Thymus (tissue), 11 donors: ENCODE measurements at regions not wholly inside any gene's neighbourhood (a gene's known extent, or its start where the extent isn't known, plus 50 kb on each side); places are given as distances from the start of the nearest gene placed in this dataset.

Source experiments
- DNase-seq, 9 donors: peaks; one replicate each; pipeline ENCODE4 v3.0.0-alpha.2; 2013; ENCODE audit warnings: low spot score in 9 of 9, low read depth in 6 of 9, missing footprints in 1 of 9
- H3K27ac ChIP-seq, 2 donors: one replicate each; pipeline ENCODE4 v1.5.1; 2013; ENCODE audit warnings: control low read depth in 1 of 2, low read depth in 1 of 2, low read length in 1 of 2, mild to moderate bottlenecking in 1 of 2, moderate library complexity in 1 of 2
- H3K27me3 ChIP-seq, 2 donors: one replicate each; pipeline ENCODE4 v1.5.1; 2013; ENCODE audit warnings: low read length in 1 of 2; ENCODE audit not compliant: control insufficient read depth in 2 of 2, insufficient read depth in 1 of 2
- H3K36me3 ChIP-seq, 2 donors: one replicate each; pipeline ENCODE4 v1.5.1; 2013; ENCODE audit warnings: low read length in 1 of 2, mild to moderate bottlenecking in 1 of 2, moderate library complexity in 1 of 2; ENCODE audit not compliant: control insufficient read depth in 2 of 2, insufficient read depth in 2 of 2
- H3K4me1 ChIP-seq, 2 donors: one replicate each; pipeline ENCODE4 v1.5.1; 2013; ENCODE audit warnings: low read length in 2 of 2; ENCODE audit not compliant: control insufficient read depth in 2 of 2, insufficient read depth in 2 of 2
- H3K4me3 ChIP-seq, 2 donors: one replicate each; pipeline ENCODE4 v1.5.1; 2013; ENCODE audit warnings: low read length in 2 of 2, control low read depth in 1 of 2, mild to moderate bottlenecking in 1 of 2
- H3K9me3 ChIP-seq, 2 donors: one replicate each; pipeline ENCODE4 v1.5.1; 2013; ENCODE audit warnings: low read length in 1 of 2, mild to moderate bottlenecking in 1 of 2; ENCODE audit not compliant: control insufficient read depth in 2 of 2, insufficient read depth in 1 of 2
- WGBS: extraction: QIAGEN DNeasy Blood & Tissue Kit; methylation state at CpG from one replicate; pipeline ENCODE4 v1.1.7; 2013; 5-methylcytosine and 5-hydroxymethylcytosine counted together
- donor health status: healthy.

DNA sequence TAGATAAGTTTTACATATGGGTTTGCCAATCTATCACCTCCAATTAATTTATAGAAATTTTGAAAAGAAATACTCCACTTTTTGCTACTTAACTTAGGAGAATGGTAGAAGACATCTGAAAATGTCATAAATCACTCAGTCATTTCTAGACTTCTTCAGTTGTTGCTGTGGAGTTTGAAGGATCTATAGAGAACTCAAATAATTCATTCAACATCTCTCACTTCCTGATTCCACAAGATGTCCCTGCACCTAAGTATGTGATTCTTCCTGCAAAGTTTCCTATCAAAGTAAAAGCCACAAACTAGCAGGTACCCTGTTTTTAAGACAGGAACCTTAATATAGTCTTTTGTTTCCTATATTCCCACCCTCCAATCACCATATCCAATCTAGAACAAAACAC, 297.1 kb upstream of the ATP10B start:
- Histone ChIP-seq H3K27me3 (no peaks in the 10 kb centered on the region), H3K4me3 (no peak overlapping the region), H3K27ac (no peak overlapping the region), H3K4me1 (no peaks in the 10 kb centered on the region), H3K36me3 (no peaks in the 10 kb centered on the region), H3K9me3 (no peaks in the 10 kb centered on the region)
- no peak for DNase-seq

DNA sequence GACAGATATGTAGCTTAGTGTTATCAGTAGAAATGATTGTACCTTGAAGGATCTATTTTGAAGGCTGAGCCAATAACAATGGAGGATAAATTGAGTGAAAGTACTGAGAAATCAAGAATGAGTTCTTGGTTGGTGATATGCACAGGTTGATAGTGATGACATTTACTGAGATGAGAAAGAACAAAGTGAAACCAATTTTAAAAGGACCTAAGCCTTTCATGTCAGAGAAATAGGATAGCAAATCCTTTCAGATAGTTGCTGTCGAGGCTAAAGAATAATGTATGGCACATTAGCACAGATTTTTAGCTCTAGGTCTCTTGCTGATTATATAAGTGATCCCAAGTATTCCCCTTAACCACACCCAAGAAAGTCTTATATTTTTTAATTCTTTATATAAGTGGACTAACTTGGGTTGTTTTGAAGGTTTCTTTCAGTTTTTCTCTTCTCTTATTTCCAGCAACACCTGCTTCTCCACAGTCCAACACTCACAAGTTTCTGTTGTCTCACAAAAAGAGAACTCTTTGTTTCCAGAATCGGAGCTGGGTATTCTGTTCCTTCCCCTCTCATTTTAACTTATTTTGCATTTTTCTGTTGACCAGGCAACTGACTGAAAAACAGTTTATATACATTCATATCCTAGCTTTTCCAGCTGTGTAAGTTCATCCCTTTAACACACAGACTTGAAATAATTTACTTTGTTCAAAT, 286.9 kb upstream of the ATP10B start:
- H3K4me1 ChIP-seq, result no peaks in the 10 kb centered on the region
- no peak for DNase-seq
- 77% methylated on average over 2 of the region's 2 CpGs for WGBS

DNA sequence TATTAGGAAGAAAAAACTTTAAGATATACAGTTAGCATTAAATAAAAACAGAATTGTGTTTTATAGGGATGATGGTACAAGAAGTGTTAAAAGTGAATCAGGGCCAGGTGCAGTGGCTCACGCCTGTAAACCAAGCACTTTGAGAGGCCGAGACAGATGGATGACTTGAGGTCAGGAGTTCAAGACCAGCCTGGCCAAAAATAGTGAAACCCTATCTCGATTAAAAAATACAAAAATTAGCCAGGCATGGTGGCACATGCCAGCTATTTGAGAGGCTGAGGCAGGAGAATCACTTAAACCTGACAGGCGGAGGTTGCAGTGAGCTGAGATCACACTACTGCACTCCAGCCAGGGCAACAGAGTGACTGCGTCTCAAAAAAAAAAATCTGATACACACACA, 282.9 kb upstream of the ATP10B start:
- WGBS, result 84% methylated on average over 5 of the region's 5 CpGs
- no peak for DNase-seq

More for the DNA sequence above, 286.9 kb upstream of the ATP10B start:
- no peak overlapping the region for H3K27ac ChIP-seq
- no peaks in the 10 kb centered on the region for H3K36me3 ChIP-seq
- no peaks in the 10 kb centered on the region for H3K27me3 ChIP-seq
- H3K4me3 ChIP-seq, result no peak overlapping the region
- H3K9me3 ChIP-seq, result no peaks in the 10 kb centered on the region

DNA sequence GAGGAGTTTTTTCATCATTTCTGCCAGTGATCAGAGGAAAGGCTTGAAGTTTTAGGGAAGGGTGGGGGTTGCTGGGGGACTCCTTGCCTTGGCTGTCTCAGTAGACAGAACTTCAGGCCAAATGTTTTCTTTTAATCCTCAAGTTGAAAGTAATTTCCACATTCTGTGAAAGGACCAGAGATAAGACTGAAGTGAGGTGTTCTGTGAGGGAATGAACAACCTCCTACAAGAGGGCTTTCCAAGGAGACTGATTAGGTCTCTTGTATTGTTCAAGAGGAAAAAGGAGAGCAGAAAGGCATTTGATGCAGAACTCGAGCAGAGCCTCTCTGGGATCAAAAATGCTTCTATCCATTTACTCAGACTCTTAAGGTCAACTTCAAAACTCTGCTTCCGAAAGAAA, 282.1 kb upstream of the ATP10B start:
- H3K9me3 ChIP-seq, result no peaks in the 10 kb centered on the region
- no peaks in the 10 kb centered on the region for H3K27me3 ChIP-seq
- DNase-seq, result no peak
- no peak overlapping the region for H3K4me3 ChIP-seq
- H3K27ac ChIP-seq, result no peak overlapping the region
- H3K4me1 ChIP-seq, result no peaks in the 10 kb centered on the region
- WGBS, result 54% methylated on average over 2 of the region's 2 CpGs
- no peaks in the 10 kb centered on the region for H3K36me3 ChIP-seq

More for the DNA sequence above, 282.9 kb upstream of the ATP10B start:
- Histone ChIP-seq H3K27me3 (no peaks in the 10 kb centered on the region), H3K9me3 (no peaks in the 10 kb centered on the region), H3K36me3 (no peaks in the 10 kb centered on the region), H3K27ac (no peak overlapping the region), H3K4me1 (no peaks in the 10 kb centered on the region), H3K4me3 (no peak overlapping the region)

DNA sequence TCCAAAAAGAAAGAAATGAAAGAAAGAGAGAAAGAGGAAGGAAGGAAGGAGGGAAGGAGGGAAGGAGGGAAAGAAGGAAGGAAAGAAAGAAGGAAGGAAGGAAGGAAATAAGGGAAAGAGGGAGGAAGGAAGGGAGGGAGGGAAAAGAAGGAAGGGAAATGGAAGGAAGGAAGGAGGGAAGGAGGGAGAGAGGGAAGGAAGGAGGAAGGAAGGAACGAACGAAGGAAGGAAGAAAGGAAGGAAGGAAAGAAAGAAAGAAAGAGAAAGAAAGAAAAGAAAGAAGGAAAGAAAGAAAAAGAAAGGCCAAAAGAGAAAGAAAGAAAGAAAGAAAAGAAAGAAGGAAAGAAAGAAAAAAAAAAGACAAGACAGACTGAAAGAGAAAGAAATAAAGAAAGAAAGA, 263.9 kb upstream of the ATP10B start:
- WGBS, result 95% methylated on average over 2 of the region's 2 CpGs
- no peaks in the 10 kb centered on the region for H3K36me3 ChIP-seq
- no peak for DNase-seq

DNA sequence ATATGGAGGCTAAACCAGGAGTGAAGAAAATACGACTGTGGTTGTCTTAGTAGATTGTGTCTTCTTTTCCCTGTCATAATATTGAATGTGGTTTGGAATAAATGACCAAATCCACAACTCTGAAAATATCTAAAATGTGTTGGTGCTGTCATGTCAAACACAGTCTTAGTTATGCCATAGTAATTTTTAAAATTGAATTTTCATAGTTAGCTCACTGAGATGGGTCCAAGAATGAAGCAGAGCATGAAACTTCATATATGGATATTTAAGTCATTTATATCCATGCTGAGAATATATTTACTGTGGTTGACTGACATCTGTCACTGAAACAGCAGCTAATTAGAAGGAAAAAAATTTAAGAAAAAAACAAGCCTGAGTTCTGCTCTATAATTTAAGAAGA, 260.4 kb upstream of the ATP10B start:
- Histone ChIP-seq H3K4me3 (no peak overlapping the region), H3K4me1 (no peaks in the 10 kb centered on the region), H3K27me3 (no peaks in the 10 kb centered on the region), H3K27ac (no peak overlapping the region), H3K9me3 (no peaks in the 10 kb centered on the region), H3K36me3 (no peaks in the 10 kb centered on the region)
- no peak for DNase-seq
- WGBS, result 91% methylated on average over 1 of the region's 1 CpG

More for the DNA sequence above, 263.9 kb upstream of the ATP10B start:
- H3K27me3 ChIP-seq, result no peaks in the 10 kb centered on the region
- no peak overlapping the region for H3K27ac ChIP-seq
- no peaks in the 10 kb centered on the region for H3K4me1 ChIP-seq
- H3K9me3 ChIP-seq, result no peaks in the 10 kb centered on the region
- no peak overlapping the region for H3K4me3 ChIP-seq

DNA sequence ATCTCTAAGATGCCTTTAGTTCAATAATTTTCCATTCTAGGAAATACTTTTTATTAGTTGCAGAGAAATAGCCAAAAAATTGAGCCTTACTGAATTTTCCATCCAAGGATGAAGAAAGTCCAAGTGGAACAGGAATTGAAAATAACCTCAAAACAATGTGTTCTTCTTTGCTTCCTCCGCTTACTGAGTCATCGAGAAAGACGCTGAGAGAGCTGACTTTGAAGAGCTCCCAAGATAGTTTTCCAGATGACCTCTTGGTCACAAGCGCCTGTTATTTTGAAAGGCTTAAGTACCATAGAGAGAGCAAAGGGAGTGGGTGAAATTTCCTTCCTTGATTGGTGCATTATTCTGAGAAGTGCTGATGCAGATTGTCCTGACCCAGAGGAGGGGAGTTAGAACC, 253.5 kb upstream of the ATP10B start:
- Histone ChIP-seq H3K36me3 (no peaks in the 10 kb centered on the region), H3K4me3 (no peak overlapping the region), H3K27me3 (no peaks in the 10 kb centered on the region), H3K9me3 (no peaks in the 10 kb centered on the region), H3K27ac (no peak overlapping the region), H3K4me1 (no peaks in the 10 kb centered on the region)
- no peak for DNase-seq
- WGBS, result 55% methylated on average over 4 of the region's 4 CpGs

DNA sequence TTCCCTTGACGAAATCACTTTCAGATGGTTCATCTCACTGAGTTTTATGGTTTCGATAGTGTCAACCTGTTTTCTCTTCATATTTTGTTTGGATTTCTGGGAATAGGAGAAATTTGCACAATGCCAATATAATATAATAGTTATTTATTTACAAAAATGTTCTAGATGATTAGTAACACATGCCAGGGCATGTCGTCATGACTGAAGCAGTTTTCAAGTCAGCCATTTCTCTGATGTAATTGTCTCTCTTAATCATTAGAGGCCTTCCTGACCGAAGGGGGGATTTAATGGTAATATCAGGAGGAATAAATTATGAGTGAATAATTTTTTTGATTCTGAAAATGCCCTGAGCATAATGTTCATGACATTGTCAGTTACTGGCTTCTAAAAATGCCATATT, 246.5 kb upstream of the ATP10B start:
- Histone ChIP-seq H3K4me1 (no peaks in the 10 kb centered on the region), H3K27me3 (no peaks in the 10 kb centered on the region), H3K4me3 (no peak overlapping the region), H3K27ac (no peak overlapping the region), H3K9me3 (no peaks in the 10 kb centered on the region), H3K36me3 (no peaks in the 10 kb centered on the region)
- no peak for DNase-seq
- 91% methylated on average over 4 of the region's 4 CpGs for WGBS

DNA sequence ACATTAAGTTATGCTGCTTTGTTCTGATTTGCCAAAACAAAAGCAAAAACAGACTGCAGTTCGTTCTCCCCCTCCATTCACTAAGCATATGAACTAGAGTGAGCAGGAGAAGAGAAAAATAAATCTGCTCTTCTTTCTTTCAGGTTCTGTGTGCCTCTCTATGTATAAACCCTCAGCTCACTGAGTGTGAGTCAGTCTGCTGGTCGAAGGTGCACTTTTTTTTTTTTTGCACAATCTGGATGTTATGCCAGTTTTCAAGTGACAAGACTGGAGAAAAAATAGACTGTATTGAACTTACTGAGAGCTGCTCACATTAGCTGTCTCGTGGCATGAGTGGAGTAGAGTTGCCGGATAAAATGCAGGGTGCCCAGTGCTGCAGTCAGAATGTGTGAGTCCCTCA, 244.6 kb upstream of the ATP10B start:
- no peak overlapping the region for H3K27ac ChIP-seq
- H3K36me3 ChIP-seq, result no peaks in the 10 kb centered on the region
- H3K9me3 ChIP-seq, result no peaks in the 10 kb centered on the region
- no peaks in the 10 kb centered on the region for H3K4me1 ChIP-seq
- no peak overlapping the region for H3K4me3 ChIP-seq
- DNase-seq, result no peak
- WGBS, result 66% methylated on average over 4 of the region's 4 CpGs
- H3K27me3 ChIP-seq, result no peaks in the 10 kb centered on the region

DNA sequence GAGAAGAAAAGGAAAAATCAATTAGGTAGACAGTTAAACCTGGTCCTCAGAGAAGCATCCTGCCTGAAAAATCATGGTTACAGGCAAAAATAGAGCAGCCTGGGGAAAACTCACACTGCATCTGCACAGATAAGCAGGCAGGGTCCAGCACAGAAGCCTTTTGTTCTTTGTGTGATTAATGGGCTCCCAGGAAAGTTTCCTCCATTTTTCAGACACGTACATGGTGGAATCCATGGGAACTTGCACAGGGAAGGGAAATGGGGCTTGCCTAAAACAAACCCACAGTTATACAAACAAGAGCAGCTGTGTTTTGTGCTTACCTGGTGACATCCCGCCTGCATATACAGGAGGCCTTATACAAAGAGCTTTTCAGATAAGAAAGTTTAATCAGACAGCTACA, 243.9 kb upstream of the ATP10B start:
- Histone ChIP-seq H3K9me3 (no peaks in the 10 kb centered on the region), H3K4me1 (no peaks in the 10 kb centered on the region), H3K4me3 (no peak overlapping the region), H3K36me3 (no peaks in the 10 kb centered on the region), H3K27me3 (no peaks in the 10 kb centered on the region), H3K27ac (no peak overlapping the region)
- DNase-seq, result no peak
- WGBS, result 37% methylated on average over 2 of the region's 2 CpGs
